ENCODE measurements at regions not wholly inside any gene's neighbourhood (a gene's known extent, or its start where the extent isn't known, plus 50 kb on each side); places are given as distances from the start of the nearest gene placed in this dataset.

DNA sequence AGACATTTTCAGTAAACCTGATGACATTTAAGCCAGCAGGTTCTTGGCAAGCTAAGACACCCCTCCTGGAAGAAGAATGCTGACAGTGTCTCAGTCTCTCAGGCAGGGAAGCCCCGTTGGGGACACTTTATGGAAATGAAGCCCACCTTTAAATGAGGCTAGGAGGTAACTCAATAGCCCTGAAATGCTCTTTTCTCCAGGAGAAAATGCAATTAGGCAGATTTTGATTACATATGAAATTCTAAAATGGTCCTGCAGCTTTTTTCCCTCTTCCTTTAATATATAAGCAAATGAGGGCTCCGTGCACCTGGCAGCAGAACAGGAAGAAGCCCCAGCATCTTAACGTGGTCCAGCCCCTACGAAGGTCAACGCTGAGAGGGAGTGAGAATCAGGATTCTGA lies 65.8 kb upstream of the CHST15 start:
- Histone ChIP-seq H4K20me1 (ENCODE audit: insufficient read depth, low read length) (no peaks in the 10 kb centered on the region; the same call in 1 of the 2 replicates), H3K14ac (replicated peaks; ENCODE audit: low read depth, low read length) (no peak overlapping the region), H4K5ac (ENCODE audit: low read depth, low read length) (no peak overlapping the region), H2BK15ac (ENCODE audit: low read depth, low read length) (no peak overlapping the region), H3K79me1 (ENCODE audit: low read depth in 1 of 2, low read length in 2 of 2) (no peaks in the 10 kb centered on the region), H4K8ac (ENCODE audit: low read depth in 2 of 2, low read length in 2 of 2) (no peak overlapping the region), H3K9me3 (ENCODE audit: control insufficient read depth, insufficient read depth, low read length) (peaks cover 11% of the 10 kb centered on the region), H2BK5ac (ENCODE audit: low read depth, low read length, poor library complexity, severe bottlenecking) (no peak overlapping the region), H3K9me1 (ENCODE audit: insufficient read depth, low read length) (peaks cover 2% of the 10 kb centered on the region; the same call in 1 of the 2 replicates), H2AK5ac (ENCODE audit: low read depth, low read length) (no peak overlapping the region), H3K4me3 (ENCODE audit: insufficient read depth, low read depth, low read length) (no peak overlapping the region), H3K23ac (ENCODE audit: low read depth, low read length) (no peak overlapping the region), H2AFZ (replicated peaks; ENCODE audit: low read length, poor library complexity) (no peak overlapping the region), H3K4me1 (ENCODE audit: control insufficient read depth, insufficient read depth, low read length) (peaks cover 11% of the 10 kb centered on the region; the same call in 1 of the 2 replicates), H3K4ac (ENCODE audit: low read depth, low read length) (no peak overlapping the region), H2BK20ac (ENCODE audit: low read depth, low read length) (no peak overlapping the region), H3K4me2 (ENCODE audit: low read depth, low read length) (no peak overlapping the region), H4K91ac (ENCODE audit: insufficient read depth, low read depth, low read length) (no peak overlapping the region), H3K18ac (ENCODE audit: low read depth, low read length) (no peak overlapping the region), H3K27me3 (ENCODE audit: control insufficient read depth, insufficient read depth, low read length) (no peaks in the 10 kb centered on the region), H3K9ac (ENCODE audit: low read depth, low read length) (no peak overlapping the region), H2BK120ac (ENCODE audit: low read depth, low read length) (no peak overlapping the region), H3K27ac (ENCODE audit: insufficient read depth, low read length) (no peak overlapping the region), H3K56ac (ENCODE audit: extremely low read depth, insufficient read depth, low read length) (no peak overlapping the region), H2AK9ac (replicated peaks; ENCODE audit: low read depth, low read length, poor library complexity) (no peak overlapping the region), H3K36me3 (ENCODE audit: control insufficient read depth, insufficient read depth, low read length) (no peaks in the 10 kb centered on the region)
- no TSS peak for BruUV-seq (replicated peaks)
- intact Hi-C loops (cut with micrococcal nuclease), result no loop called here
- in situ Hi-C loops (cut with MboI; ENCODE audit: low sequenced_read_pairs), result no loop called here
- dilution Hi-C loops (cut with HindIII; ENCODE audit: low sequenced_read_pairs, unreplicated experiment), result no loop called here
- ChIA-PET CTCF (no interaction called here), POLR2A (ENCODE audit: unreplicated experiment) (no interaction called here)
- TF ChIP-seq RCOR1 (IDR thresholded peaks at IDR 0.05; ENCODE audit: insufficient replicate concordance, low read length) (no peak), CHD1 (IDR thresholded peaks at IDR 0.05; ENCODE audit: low read depth, low read length) (no peak), FOS (IDR thresholded peaks at IDR 0.05; ENCODE audit: low read depth, low read length) (no peak), BHLHE40 (IDR thresholded peaks at IDR 0.05; ENCODE audit: low read depth, low read length) (no peak), CEBPB (IDR thresholded peaks at IDR 0.05; ENCODE audit: low read depth, low read length) (no peak), RFX5 (IDR thresholded peaks at IDR 0.05; ENCODE audit: low read depth, low read length) (no peak), MXI1 (IDR thresholded peaks at IDR 0.05; ENCODE audit: borderline replicate concordance, low read depth, low read length) (no peak), POLR2A (IDR thresholded peaks at IDR 0.05; ENCODE audit: low read depth, low read length) (no peak), MAFK (IDR thresholded peaks at IDR 0.05; ENCODE audit: low read depth, low read length) (no peak), RAD21 (IDR thresholded peaks at IDR 0.05; ENCODE audit: low read length) (no peak), NFE2L2 (IDR thresholded peaks at IDR 0.05; ENCODE audit: low read depth, low read length) (no peak)
- TF ChIP-seq, protein P1, sequence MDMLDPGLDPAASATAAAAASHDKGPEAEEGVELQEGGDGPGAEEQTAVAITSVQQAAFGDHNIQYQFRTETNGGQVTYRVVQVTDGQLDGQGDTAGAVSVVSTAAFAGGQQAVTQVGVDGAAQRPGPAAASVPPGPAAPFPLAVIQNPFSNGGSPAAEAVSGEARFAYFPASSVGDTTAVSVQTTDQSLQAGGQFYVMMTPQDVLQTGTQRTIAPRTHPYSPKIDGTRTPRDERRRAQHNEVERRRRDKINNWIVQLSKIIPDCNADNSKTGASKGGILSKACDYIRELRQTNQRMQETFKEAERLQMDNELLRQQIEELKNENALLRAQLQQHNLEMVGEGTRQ (IDR thresholded peaks at IDR 0.05; ENCODE audit: low read depth, low read length), result no peak
- TF ChIP-seq, protein P2, sequence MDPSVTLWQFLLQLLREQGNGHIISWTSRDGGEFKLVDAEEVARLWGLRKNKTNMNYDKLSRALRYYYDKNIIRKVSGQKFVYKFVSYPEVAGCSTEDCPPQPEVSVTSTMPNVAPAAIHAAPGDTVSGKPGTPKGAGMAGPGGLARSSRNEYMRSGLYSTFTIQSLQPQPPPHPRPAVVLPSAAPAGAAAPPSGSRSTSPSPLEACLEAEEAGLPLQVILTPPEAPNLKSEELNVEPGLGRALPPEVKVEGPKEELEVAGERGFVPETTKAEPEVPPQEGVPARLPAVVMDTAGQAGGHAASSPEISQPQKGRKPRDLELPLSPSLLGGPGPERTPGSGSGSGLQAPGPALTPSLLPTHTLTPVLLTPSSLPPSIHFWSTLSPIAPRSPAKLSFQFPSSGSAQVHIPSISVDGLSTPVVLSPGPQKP (IDR thresholded peaks at IDR 0.05; ENCODE audit: borderline replicate concordance, low read depth, low read length), result no peak
- ATAC-seq (ENCODE audit: low read depth) (no peak), DNase-seq (no peak)
- no CpG with 5 or more reads among the region's 5 CpGs for WGBS, 2 experiments (ENCODE audit: extremely low coverage in 2 of 2, insufficient read length in 1 of 2)
